SKM-1 (cell line): ENCODE measurements at regions not wholly inside any gene's neighbourhood (a gene's known extent, or its start where the extent isn't known, plus 50 kb on each side); places are given as distances from the start of the nearest gene placed in this dataset.

Experiments
- DNase-seq: peaks from one replicate; lab custom pipeline; 2025; ENCODE audit not compliant: unreplicated experiment; lab: John Stamatoyannopoulos, UW

DNA sequence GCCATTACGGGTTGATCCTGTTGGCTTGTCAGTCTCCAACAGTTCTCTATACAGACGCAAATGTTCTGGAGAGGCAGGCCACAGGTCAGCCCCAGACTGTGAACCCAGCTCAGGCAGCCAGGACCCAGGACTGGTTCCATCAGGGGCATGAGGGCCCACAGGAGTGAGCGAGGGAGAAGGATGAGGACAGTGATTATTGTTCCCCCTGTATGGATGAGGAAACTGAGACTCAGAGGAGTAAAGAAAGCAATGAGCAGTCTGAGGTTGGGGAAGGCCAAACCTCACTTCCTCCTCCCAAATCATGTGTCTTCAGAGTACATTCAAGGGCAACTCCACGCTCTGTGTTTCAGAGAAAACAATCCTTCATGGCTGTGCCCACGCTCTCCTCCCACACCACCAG, 121.9 kb downstream of the RPLP1 start:
- DNase-seq = no peak

DNA sequence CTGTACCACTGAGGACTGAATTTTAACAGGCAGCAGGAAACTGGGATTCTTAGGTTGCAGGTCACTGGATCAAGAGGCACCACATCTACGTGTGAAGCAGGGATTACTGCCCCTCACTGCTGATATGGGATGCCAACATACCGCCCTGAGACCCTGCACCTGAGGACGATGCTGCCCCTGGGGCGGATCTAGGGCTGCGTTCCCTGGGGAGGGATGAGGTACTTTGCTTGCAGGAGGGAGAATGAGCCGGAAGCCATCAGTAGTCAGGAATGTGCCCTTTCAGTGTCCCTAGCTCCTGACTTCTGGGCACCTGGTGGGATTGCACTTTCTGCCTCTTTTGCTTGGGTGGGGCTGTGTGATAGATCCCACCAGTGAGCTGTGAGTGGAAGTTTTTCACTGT, 122.8 kb downstream of the RPLP1 start:
- no peak for DNase-seq

DNA sequence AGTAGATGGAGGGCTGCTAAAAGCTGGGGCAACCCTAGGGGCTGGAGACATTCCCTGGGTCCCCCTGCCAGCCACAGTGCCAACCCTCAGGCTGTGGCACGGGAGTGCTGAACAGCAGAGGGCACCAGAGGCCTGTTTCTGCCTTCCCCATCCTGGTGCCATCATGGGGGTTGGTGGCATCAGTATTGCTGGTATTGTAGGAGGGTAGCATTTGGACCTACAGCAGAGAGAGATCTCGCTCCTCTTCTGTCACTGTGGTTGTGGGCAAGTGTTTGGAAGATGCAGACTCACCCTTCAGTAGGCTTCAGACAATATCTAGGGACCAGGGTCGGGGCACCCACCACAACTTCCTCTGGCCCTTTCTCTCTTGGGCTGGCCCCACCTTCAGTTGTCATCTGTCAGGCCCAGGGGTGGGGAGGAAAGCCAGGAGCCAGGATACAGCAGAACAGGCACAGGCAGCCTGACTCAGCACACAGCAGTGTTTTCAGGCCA, 123.5 kb downstream of the RPLP1 start:
- DNase-seq = no peak

DNA sequence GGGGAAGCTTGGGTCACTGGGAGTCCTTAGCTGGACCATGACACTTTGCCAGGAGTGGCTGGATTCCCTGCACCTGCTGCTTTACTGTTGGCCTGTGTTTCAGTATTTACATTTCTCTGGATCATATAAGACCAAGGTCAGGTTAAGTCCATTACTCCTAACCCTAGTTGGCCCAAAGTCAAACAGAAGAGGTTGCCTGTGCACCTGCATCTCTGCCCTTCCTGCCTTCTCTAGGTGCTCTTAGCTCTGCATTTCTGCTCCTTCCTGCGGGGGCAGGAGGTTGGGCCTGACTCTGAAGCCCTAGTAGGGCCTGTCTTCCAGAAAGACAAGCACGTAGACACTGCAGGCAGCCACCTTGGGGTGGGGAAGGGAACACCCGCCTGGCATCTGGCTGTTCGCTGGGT, 124.3 kb downstream of the RPLP1 start:
- no peak for DNase-seq

DNA sequence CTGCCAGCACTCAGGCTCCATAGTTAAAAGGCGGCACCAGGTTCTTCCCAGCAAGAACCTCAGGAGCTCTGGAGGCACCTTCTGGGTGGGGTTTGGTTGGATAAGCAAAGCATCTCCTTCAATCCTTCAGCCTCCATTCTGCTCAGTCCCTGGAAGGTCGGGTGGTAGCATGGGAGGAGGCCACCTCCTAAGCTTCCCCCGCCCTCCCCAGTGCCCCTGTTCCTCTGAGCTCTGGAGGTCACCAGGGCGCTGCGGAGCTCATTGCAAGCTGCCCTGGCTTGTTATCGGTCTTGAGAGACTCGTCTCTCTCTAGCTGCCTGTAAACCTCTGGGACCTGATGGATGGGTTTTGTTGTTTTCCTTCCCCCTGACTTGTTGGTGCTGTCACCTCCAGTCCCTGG, 124.8 kb downstream of the RPLP1 start:
- no peak for DNase-seq

DNA sequence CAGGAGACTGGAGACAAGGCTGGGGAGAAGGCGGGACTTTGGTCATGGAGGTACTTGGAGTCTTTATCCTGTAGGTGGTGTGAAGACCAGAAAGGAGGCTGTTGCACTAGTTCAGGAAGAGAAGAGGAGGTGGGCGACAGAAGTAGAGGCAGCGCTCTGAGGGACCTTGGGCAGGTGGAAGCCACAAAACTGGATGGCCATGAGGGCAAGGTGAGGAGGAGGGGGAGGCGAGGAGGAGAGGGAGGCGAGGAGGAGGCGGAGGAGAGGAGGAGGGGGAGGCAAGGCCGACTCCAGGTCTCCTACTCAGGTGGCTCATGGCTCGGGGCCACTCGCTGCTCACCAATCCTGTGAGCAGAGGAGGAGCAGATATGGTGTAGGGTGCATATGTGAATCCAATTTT, 125.6 kb downstream of the RPLP1 start:
- no peak for DNase-seq

DNA sequence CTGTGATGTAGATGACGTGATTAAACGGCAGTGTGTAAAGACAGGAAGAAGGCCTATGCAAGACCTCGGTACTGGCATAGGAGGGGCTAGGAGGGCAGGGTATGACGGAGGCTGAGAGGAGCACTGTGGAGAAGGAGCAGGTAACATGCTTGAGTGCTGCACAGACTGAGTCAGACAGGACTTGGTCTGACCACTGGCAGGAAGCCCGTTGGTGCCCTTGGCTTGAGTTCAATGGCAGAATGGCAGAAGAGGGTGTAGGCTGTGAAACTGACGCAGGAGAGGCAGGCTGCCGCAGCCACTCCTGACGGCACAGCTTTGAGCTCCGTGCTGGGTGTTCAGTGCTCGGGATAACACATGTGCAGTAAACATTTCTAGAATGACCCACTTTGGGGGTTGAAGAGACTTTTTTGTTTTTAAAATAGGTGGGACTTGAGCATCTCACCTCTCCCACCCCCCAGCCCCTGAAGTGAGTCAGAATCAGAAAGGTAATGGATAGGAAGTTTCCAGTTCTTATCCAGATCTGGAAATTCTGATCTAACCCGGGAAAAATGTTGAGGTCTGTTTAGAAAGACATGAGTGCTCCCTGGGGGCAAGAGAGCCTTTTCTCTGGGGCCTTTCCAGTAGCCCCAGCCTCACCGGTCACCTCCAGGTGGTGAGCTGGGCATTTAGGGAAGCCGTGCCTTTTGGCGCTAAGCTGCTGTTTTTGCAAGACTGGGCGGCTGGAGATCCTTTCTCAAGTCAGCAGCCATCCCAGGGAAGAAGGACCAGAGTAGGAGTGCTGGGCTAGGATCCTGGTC, 126.4 kb downstream of the RPLP1 start:
- DNase-seq = no peak

DNA sequence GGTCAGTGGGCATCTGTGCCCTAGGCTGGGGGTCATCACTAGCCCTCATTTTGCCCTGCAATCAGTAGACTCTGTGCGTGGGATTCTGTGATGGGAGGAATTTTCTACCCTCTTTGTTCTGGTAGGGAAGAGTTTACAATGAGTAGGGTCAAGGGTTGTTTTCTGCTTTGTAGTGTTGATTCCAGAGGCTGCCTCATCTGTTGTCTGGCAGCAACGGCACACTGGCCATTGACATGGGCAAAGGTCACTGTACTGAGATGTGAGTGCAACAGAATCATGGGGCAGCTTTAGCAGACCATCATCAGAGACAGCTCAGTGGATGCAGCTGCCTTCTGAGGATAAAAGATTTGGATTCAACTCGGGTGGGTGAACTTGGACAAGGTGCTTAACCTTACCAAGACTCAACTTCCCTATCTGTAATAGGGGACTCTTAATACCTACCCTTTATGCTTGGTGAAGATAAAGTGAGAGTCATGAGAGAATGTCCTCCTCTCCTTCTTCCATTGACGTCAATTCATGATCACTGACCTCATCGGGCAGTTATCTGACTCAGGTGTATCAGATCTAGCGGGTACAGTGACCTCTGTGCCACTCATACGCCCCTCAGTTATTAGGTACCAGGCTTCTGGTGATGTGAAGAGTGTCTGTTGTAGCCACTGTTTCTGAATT, 127.5 kb downstream of the RPLP1 start:
- no peak for DNase-seq

DNA sequence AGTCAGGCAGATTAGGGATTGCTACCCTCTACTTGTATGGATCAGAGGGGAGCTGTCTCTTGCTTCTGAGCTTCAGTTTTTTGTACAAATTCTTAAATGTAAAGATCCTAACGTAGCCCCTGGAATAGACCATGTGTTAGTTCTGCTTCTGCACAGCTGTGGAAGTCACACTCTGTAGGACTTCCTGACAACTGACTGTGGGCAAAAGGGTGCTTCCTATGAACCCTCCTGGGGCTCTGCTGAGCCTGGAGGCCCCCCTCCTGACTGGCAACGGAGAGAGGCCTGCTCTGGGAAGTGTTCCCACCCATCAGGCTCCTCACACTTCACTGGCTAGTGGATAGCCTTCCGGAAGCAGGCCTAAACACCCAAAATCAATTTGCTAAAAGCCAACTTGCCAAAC, 131.0 kb downstream of the RPLP1 start:
- no peak for DNase-seq

DNA sequence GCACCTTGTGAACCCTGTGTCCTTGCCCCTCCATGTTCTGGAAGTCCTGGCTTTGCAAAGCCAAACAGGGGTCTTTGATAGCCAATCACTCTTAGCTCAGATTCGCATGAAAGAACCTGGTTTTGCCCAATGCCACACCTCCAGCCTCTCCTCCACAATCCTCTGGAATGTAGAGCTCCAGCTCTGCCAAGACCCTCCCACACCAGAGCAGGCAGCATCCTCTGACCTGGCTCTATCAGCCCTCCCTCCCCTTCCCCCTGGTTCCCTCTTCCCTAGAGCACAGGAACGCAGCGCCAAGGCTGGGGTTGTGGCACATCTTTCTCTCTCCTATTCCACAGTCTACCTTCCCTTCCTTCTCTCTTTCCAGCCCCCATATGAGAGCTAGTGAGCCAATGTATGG, 133.3 kb downstream of the RPLP1 start:
- no peak for DNase-seq

DNA sequence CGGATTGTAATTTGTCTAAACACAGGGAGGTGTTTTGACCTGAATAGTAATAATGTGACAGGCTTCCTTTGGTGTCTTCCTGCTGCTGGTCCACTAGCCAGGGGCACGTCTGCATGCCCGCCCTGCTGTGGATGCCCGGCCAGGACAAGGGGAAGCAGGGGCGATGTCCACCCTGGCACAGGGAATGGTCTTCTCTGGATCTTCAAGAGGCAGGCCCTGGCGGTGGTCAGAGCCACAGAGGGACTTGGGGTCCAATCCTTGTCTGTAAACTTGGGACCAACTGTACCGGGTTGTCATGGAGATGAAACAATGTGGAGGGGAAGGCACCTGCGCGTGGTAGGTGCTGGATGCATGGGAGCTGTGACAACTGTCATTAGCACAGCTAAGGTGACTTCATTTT, 134.1 kb downstream of the RPLP1 start:
- DNase-seq = no peak

DNA sequence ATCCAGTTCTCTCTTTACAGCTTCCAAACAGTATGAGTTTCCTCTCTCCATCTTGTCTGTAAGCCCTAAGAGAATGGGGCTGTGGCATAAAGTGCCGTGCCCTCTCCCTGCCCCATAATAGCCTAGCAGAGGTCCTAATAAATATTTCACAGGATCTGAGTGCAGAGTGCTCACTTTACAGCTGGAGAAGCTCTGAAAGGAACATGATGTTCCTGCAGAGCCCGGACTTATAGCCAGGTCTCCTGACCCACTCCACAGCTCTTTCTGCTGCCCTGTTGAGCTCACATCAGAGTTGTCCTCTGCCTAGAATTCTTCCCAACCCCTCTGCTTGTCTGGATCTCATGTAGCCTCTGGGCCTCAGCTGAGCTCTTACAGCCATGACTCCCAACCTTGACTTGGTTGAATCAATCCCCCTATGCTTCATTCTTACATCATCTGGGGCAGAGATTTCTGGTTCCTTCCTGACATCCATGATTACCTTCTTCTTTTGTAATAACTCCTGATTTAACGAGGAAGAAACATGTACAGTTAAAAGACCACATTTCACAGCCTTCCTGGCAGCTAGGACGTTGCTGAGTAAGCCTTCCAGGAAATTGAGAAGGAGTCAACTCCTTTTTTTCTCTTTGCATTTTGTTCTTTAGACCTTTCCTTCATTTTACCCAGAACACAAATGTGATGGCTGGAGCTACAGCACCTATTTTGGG, 135.3 kb downstream of the RPLP1 start:
- DNase-seq = no peak

DNA sequence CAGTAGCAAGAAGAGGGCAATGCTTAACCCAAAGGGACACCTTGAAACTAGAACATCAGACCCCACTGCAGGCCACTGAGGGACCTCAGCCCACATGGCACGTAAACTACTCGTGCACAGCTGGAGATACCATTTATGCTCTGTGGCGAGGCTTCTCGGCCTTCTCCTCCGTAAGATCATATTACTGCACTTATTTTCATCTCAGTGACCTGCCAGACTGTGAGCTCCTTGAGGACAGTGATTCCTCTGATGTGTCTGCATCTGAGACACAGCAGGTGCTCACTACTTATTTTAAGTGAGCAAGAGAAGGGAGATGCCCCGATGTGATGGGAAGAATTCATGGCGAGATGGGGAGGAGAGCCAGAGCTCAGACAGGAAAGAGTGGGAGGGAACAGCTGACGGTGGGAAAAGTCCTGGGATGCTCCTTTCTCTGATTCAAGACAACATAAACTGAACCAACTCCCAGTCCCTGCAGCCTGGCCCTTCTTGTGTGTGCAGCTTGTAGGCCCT, 137.6 kb downstream of the RPLP1 start:
- no peak for DNase-seq

DNA sequence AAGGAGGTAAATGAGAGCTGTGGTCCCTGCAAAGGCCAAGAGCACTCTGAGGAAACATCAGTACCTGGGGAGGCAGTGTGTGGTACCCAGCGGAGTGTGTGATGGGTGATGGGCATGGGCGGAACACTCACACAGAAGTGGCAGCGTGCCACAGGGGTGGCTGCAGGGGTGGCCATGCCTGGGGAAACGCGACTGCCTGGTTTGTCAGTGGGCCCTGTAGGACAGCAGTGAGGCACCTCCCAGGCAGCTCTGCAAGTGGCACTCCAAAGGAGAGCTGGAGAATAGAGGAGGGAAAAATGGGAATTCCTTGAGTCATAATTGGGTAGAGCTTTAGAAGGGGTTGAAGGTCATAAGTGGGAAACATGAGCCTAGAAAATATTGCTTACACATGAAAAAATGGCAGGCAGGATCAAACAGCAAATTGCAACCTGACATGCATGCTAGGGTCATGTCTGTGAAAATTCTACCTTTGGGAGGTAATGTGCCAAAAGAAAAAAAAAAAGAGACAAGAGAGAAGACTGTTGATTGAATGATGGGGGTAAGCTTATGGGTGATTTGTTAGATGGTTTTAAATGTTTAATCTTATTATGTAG, 138.4 kb downstream of the RPLP1 start:
- DNase-seq = no peak

DNA sequence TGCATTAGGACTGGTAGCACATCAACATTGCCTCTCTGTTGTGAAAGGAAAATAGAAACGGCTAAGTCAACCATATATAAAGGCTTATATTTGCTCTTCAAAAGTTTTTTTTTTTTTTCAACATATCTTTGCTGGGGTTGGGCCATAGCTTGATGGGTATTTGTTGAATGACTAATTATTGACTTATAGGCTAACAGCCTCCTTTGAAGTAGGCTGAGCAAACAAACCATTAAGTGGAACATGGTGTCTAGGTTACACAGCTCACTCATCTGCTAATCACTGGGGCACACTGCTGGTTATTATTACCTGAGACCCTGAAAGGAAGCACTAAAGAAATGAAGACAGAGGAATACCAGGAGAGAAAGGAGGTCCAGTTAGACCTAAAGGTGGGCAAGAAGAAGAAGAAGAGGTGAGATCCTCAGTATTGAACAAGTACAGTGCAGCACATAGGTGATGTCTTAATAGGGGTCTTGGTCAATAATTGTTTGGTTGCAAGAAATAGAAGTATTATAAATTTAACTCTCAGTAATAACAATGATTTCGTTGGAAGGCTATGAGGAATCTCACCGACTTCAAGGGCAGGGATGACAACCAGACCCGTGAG, 139.4 kb downstream of the RPLP1 start:
- no peak for DNase-seq

DNA sequence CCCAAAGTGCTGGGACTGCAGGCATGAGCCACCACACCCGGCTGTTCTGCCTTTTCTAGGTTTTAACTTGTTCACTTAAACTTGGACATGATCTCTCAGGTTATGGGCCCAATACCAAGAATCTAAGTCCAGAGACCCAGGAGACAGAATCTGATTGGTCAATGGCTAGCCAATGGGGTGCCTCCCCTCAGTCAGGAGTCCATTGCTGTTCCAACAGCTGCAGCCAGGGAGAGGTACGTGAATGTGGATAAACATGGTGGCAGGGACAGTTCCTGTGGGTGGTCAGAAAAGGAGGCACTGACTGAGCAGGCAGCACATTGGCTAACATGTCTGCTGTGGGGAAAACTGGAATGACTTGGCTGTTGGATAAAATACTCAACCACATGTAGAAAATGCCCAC, 140.3 kb downstream of the RPLP1 start:
- no peak for DNase-seq

DNA sequence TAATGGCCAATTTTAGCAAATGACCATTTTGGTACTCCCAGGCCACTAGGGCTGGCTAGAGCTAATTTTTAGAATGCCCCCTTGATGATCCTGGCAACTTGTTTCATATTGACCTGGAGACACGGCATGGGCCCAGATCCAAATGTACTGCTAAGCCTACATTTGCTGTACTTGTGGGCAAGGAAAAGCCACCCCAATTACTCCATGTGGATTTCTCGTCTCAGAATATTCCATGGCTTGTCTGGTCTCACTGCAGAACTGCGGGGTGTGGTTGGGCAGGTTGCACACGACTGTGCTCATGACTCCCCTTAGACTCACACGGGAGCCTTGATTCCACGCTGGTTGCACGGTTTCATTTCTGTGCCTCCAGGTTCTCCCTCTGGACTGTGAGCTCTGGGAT, 140.9 kb downstream of the RPLP1 start:
- DNase-seq = no peak

DNA sequence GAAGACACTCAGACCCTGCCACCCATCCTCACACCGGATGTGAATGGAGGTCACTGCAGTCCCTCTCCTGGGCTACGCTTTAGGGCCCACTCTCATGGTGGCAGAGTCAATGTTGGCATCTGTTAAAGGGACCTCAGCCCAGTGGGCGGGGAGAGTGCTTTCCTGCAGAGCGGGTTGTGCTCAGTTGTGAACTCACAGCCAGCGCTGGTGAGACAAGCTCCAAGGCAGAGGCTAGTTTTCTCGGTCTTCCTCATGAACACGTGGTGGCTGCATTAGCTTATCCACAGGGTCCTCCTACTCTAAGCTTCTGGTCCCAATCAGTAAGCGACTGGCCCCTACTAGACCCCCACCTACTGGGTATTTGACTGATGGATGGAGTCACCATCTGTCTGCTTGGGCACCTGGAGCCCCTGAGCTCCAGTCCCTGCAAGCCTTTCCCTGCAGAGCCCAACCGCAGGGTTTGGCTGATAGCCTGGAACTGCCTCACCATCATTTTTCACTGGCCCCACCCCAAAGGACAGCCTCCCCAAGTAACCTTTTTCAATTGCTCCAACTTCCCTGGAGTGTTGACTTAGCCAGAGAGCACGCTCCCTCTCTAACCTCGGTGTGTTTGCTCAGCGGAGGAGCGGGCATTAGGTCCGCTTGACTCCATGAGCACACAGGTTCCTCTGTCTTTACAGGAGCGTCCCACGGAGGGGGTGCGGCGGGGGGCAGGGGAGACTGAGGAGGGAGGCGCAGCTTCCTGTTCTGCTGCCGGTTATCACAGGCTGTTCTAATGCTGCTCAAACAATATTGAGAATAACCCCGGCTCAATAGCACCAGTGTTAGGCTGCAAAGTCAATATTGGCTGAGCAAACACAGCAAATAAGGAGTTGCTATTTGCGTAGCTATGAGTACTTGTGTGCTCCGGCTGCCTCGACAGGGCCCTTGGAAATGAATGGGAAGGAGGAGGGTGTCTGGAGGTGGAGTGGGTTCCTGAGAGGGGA, 141.7 kb downstream of the RPLP1 start:
- DNase-seq = no peak

DNA sequence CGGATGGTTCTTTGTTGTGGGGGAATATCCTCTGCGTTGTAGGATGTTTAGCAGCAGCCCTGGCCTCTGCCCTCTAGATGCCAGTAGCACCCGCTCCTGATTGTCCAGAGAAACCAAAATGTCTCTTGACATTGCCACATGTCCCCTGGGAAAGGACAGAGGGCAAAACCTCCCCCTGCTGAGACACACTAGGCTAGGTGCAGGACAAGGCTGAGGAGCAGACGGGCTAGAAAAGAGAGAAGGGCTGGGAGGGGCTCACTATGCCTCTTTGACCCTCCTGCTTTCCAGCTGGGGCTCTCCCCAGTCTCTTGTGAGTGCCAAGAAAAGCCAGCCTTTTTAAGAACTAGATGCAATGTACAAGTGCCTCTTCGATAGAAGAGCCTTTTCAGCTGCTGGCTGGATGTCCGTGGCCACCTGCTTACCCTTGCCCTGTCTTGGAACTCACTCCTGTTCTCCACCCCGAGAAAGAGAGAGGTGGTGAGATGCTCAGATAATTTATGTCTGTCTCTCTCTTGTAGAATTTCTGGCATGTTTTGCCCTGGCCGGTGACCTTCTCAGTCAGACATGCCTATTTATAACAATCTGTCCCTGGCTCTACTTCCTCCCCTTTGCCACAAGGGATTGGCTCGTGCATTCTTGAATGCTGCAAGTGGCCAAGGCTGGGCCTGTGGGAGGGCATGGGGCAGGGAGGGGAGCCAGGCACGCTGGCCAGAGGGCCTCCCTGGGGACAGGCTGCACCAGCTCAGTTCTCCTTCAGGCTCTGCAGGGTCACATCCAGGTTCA, 142.6 kb downstream of the RPLP1 start:
- no peak for DNase-seq
